GM18907 (cell line): ENCODE measurements at regions not wholly inside any gene's neighbourhood (a gene's known extent, or its start where the extent isn't known, plus 50 kb on each side); places are given as distances from the start of the nearest gene placed in this dataset.

Source experiments
- ATAC-seq: cut with Tn5 transposase; IDR thresholded peaks from one replicate; pipeline ENCODE4 v1.9.1; 2021; ENCODE audit warnings: mild to moderate bottlenecking, moderate library complexity; ENCODE audit not compliant: unreplicated experiment

- ATAC-seq, result no peak
These were observed 515.3 kb downstream of the EPHB1 start for GRCh38 chr3:135310317-135310716.

GRCh38 chr3:135311699-135312098 is 516.6 kb downstream of the EPHB1 start:
- ATAC-seq, result no peak

- no peak for ATAC-seq
These were observed 519.2 kb downstream of the EPHB1 start for GRCh38 chr3:135314237-135314636.

GRCh38 chr3:135324301-135324700 is 529.2 kb downstream of the EPHB1 start:
- no peak for ATAC-seq

- ATAC-seq, result no peak
These were observed 530.0 kb downstream of the EPHB1 start for GRCh38 chr3:135325096-135325495.

- no peak for ATAC-seq
These were observed 530.7 kb downstream of the EPHB1 start for GRCh38 chr3:135325726-135326235.

- ATAC-seq, result no peak
These were observed 531.8 kb downstream of the EPHB1 start for GRCh38 chr3:135326851-135327250.

GRCh38 chr3:135328036-135328435 is 533.0 kb downstream of the EPHB1 start:
- no peak for ATAC-seq

- no peak for ATAC-seq
These were observed 534.4 kb downstream of the EPHB1 start for GRCh38 chr3:135329479-135329878.

- ATAC-seq, result no peak
These were observed 542.1 kb downstream of the EPHB1 start for GRCh38 chr3:135337192-135337591.

- no peak for ATAC-seq
These were observed 553.6 kb downstream of the EPHB1 start for GRCh38 chr3:135348690-135349089.

GRCh38 chr3:135349254-135349948 is 554.3 kb downstream of the EPHB1 start:
- ATAC-seq, result no peak

GRCh38 chr3:135352213-135352612 is 557.2 kb downstream of the EPHB1 start:
- ATAC-seq, result no peak

- ATAC-seq, result no peak
These were observed 567.8 kb downstream of the EPHB1 start for GRCh38 chr3:135362889-135363288.

GRCh38 chr3:135364676-135365075 is 569.6 kb downstream of the EPHB1 start:
- no peak for ATAC-seq

- no peak for ATAC-seq
These were observed 571.8 kb downstream of the EPHB1 start for GRCh38 chr3:135366816-135367215.

- no peak for ATAC-seq
These were observed 573.3 kb downstream of the EPHB1 start for GRCh38 chr3:135368316-135368715.

- ATAC-seq, result no peak
These were observed 573.7 kb downstream of the EPHB1 start for GRCh38 chr3:135368781-135369180.

- ATAC-seq, result no peak
These were observed 579.5 kb downstream of the EPHB1 start for GRCh38 chr3:135374571-135374970.

GRCh38 chr3:135382188-135382587 is 583.3 kb upstream of the PPP2R3A start:
- ATAC-seq, result no peak

GRCh38 chr3:135382621-135383020 is 582.9 kb upstream of the PPP2R3A start:
- no peak for ATAC-seq

GRCh38 chr3:135383301-135383700 is 582.2 kb upstream of the PPP2R3A start:
- no peak for ATAC-seq

- ATAC-seq, result no peak
These were observed 573.4 kb upstream of the PPP2R3A start for GRCh38 chr3:135392151-135392550.
